WTC11 (cell line): ENCODE measurements at regions not wholly inside any gene's neighbourhood (a gene's known extent, or its start where the extent isn't known, plus 50 kb on each side); places are given as distances from the start of the nearest gene placed in this dataset.
A peak's percentile ranks its signal among the peaks of the same experiment; 100 is the strongest.

Experiments
- ATAC-seq: fragments of 200-7000 bp; cut with Tn5 transposase; 2 replicates; pipeline ENCODE4 v1.10.0; 2021; ENCODE audit warnings: mild to moderate bottlenecking, moderate library complexity
- CTCF ChIA-PET: fragments of 300-600 bp; sonication (Branson Sonifier 250); formaldehyde crosslinking; loops from one replicate; lab custom pipeline; 2021; ENCODE audit warnings: antibody characterized with exemption; lab: Charles Lee
- POLR2A ChIA-PET: fragments of 350-600 bp; sonication (Branson Sonifier 250); formaldehyde crosslinking; loops from one replicate; lab custom pipeline; 2021; ENCODE audit warnings: antibody characterized with exemption; lab: Charles Lee
- DNase-seq: peaks from one replicate; pipeline ENCODE4 v3.0.0; 2021; ENCODE audit warnings: low spot score
- H3K27ac Mint-ChIP-seq: 2 replicates; pipeline ENCODE4 v1.8.0; 2021; ENCODE audit warnings: mixed read lengths
- H3K27me3 Mint-ChIP-seq: 2 replicates; pipeline ENCODE4 v1.8.0; 2021; ENCODE audit warnings: low read depth, mild to moderate bottlenecking, moderate library complexity, mixed read lengths
- H3K36me3 Mint-ChIP-seq: 2 replicates; pipeline ENCODE4 v1.8.0; 2021; ENCODE audit warnings: mixed read lengths
- H3K4me1 Mint-ChIP-seq: 2 replicates; pipeline ENCODE4 v1.8.0; 2022; ENCODE audit warnings: mixed read lengths
- H3K4me3 Mint-ChIP-seq: 2 replicates; pipeline ENCODE4 v1.8.0; 2021; ENCODE audit warnings: mild to moderate bottlenecking, moderate library complexity, mixed read lengths
- H3K9me3 Mint-ChIP-seq: 2 replicates; pipeline ENCODE4 v1.8.0; 2021; ENCODE audit warnings: mixed read lengths
- AFF4 ChIP-seq: sonication (generic); formaldehyde crosslinking; IDR thresholded peaks from 2 replicates; pipeline ENCODE4 v1.8.1; 2023; ENCODE audit warnings: mild to moderate bottlenecking, missing genetic modification reagents, borderline replicate concordance
- AR ChIP-seq: fragments of 250-450 bp; sonication (Bioruptor Pico); IDR thresholded peaks from 2 replicates; pipeline ENCODE4 v1.9.0; 2021; ENCODE audit warnings: mild to moderate bottlenecking
- ATF1 ChIP-seq: sonication (generic); formaldehyde crosslinking; IDR thresholded peaks from 2 replicates; pipeline ENCODE4 v1.8.1; 2023; ENCODE audit warnings: mild to moderate bottlenecking, moderate library complexity, missing genetic modification reagents
- ATF2 ChIP-seq: sonication (generic); formaldehyde crosslinking; IDR thresholded peaks from 2 replicates; pipeline ENCODE4 v1.8.1; 2022; ENCODE audit warnings: low read depth, missing genetic modification reagents, borderline replicate concordance
- FOXK1 ChIP-seq: sonication (generic); formaldehyde crosslinking; IDR thresholded peaks from 2 replicates; pipeline ENCODE4 v1.8.0; 2022; ENCODE audit warnings: mild to moderate bottlenecking, moderate library complexity, missing genetic modification reagents
- GTF2I ChIP-seq: fragments of 250-450 bp; sonication (Bioruptor Pico); conservative IDR thresholded peaks from 2 replicates; pipeline ENCODE4 v1.4.0; 2021; ENCODE audit warnings: mild to moderate bottlenecking
- HMGXB4 ChIP-seq: sonication (generic); formaldehyde crosslinking; IDR thresholded peaks from 2 replicates; pipeline ENCODE4 v1.8.1; 2023; ENCODE audit warnings: mild to moderate bottlenecking, moderate library complexity, missing genetic modification reagents
- IRF2 ChIP-seq: sonication (generic); formaldehyde crosslinking; IDR thresholded peaks from 2 replicates; pipeline ENCODE4 v1.8.0; 2022; ENCODE audit warnings: low read depth, missing genetic modification reagents, borderline replicate concordance
- MXD4 ChIP-seq: fragments of 250-450 bp; sonication (Bioruptor Pico); IDR thresholded peaks from 2 replicates; pipeline ENCODE4 v1.8.0; 2021; ENCODE audit warnings: mild to moderate bottlenecking, moderate library complexity, borderline replicate concordance
- MYBL2 ChIP-seq: sonication (generic); formaldehyde crosslinking; IDR thresholded peaks from 2 replicates; pipeline ENCODE4 v1.8.1; 2023; ENCODE audit warnings: mild to moderate bottlenecking, moderate library complexity, missing genetic modification reagents
- NR2C2 ChIP-seq: sonication (generic); formaldehyde crosslinking; IDR thresholded peaks from 2 replicates; pipeline ENCODE4 v1.8.0; 2022; ENCODE audit warnings: mild to moderate bottlenecking, missing genetic modification reagents
- OVOL2 ChIP-seq: fragments of 250-450 bp; sonication (Bioruptor Pico); IDR thresholded peaks from 2 replicates; pipeline ENCODE4 v1.9.0; 2021; ENCODE audit warnings: mild to moderate bottlenecking, borderline replicate concordance
- PRDM15 ChIP-seq: sonication (generic); formaldehyde crosslinking; IDR thresholded peaks from 2 replicates; pipeline ENCODE4 v1.8.0; 2022; ENCODE audit warnings: missing genetic modification reagents
- TP53 ChIP-seq: sonication (generic); formaldehyde crosslinking; IDR thresholded peaks from 2 replicates; pipeline ENCODE4 v1.8.1; 2023; ENCODE audit warnings: mild to moderate bottlenecking, missing genetic modification reagents
- ZNF121 ChIP-seq: sonication (generic); formaldehyde crosslinking; IDR thresholded peaks from 2 replicates; pipeline ENCODE4 v1.8.0; 2023; ENCODE audit warnings: missing genetic modification reagents
- ZNF396 ChIP-seq: fragments of 250-450 bp; sonication (Bioruptor Pico); IDR thresholded peaks from 2 replicates; pipeline ENCODE4 v1.8.0; 2021; ENCODE audit warnings: mild to moderate bottlenecking, moderate library complexity, borderline replicate concordance

GRCh38 chr4:87717276-87718031 lies 67.4 kb downstream of the DMP1 start (continued):
- TF ChIP-seq AR (CRISPR knock-in tag) (no peak), FOXK1 (no peak), ATF2 (CRISPR knock-in tag) (no peak), TP53 (CRISPR knock-in tag) (no peak), AFF4 (CRISPR knock-in tag) (no peak), MYBL2 (no peak), ZNF121 (no peak), GTF2I (CRISPR knock-in tag) (no peak), NR2C2 (no peak)

- DNase-seq: no peak
- 0 out of 2 replicates have a peak, but pooled peaks cover 6% of the 10 kb centered on the region for H3K4me1 Mint-ChIP-seq
- H3K4me3 Mint-ChIP-seq: no peak overlapping the region
- peak; percentile 55; the same call in 1 of the 2 replicates for ATAC-seq
- H3K9me3 Mint-ChIP-seq: peaks cover 27% of the 10 kb centered on the region
- peaks cover 3% of the 10 kb centered on the region; the same call in 1 of the 2 replicates for H3K36me3 Mint-ChIP-seq
- ChIA-PET POLR2A (no interaction called here), CTCF (no interaction called here)
- H3K27ac Mint-ChIP-seq: no peak overlapping the region
- no peaks in the 10 kb centered on the region for H3K27me3 Mint-ChIP-seq
- no peak for TF ChIP-seq MXD4 (CRISPR knock-in tag)
- TF ChIP-seq TP53 (CRISPR knock-in tag): no peak
- TF ChIP-seq, all 79 proteins: peak for 0
Measured at GRCh38 chr4:87718217-87718835, 68.2 kb downstream of the DMP1 start.

- DNase-seq (no peak), ATAC-seq (no peak)
- no peak for TF ChIP-seq ZNF396
- no peak for TF ChIP-seq ATF1 (CRISPR knock-in tag)
- TF ChIP-seq OVOL2 (CRISPR knock-in tag): no peak
- no peak for TF ChIP-seq HMGXB4 (CRISPR knock-in tag)
- TF ChIP-seq IRF2 (CRISPR knock-in tag): no peak
- no peak for TF ChIP-seq PRDM15 (CRISPR knock-in tag)
- 0 out of 2 replicates have a peak, but pooled peaks cover 6% of the 10 kb centered on the region for H3K4me1 Mint-ChIP-seq
- H3K9me3 Mint-ChIP-seq: peaks cover 40% of the 10 kb centered on the region
- no peak overlapping the region for H3K27ac Mint-ChIP-seq
- peaks cover 7% of the 10 kb centered on the region for H3K27me3 Mint-ChIP-seq
- H3K36me3 Mint-ChIP-seq: peaks cover 16% of the 10 kb centered on the region
- no peak overlapping the region for H3K4me3 Mint-ChIP-seq
- POLR2A ChIA-PET: no interaction called here
- CTCF ChIA-PET: no interaction called here
Measured at GRCh38 chr4:87720094-87720691, 70.1 kb downstream of the DMP1 start.
